Activated B cell treated with CpG ODN at 0.5 μM for 24 hours (primary cell): ENCODE measurements at regions not wholly inside any gene's neighbourhood (a gene's known extent, or its start where the extent isn't known, plus 50 kb on each side); places are given as distances from the start of the nearest gene placed in this dataset.

Source experiments
- ATAC-seq: fragments of 200-7000 bp; cut with Tn5 transposase; one replicate; pipeline ENCODE4 v1.10.0; 2021; ENCODE audit warnings: low read depth, mild to moderate bottlenecking, moderate library complexity
- CTCF ChIA-PET: fragments of 350-600 bp; sonication (Branson Sonifier 250); formaldehyde crosslinking; loops from one replicate; lab custom pipeline; 2021; ENCODE audit warnings: antibody characterized with exemption; lab: Charles Lee
- POLR2A ChIA-PET: fragments of 350-600 bp; sonication (Branson Sonifier 250); formaldehyde crosslinking; loops from one replicate; lab custom pipeline; 2021; ENCODE audit warnings: antibody characterized with exemption; lab: Charles Lee
- DNase-seq: peaks from one replicate; pipeline ENCODE4 v3.0.0; 2022
- H3K27ac Mint-ChIP-seq: one replicate; pipeline ENCODE4 v1.8.0; 2020; ENCODE audit warnings: mixed read lengths
- H3K27me3 Mint-ChIP-seq: one replicate; pipeline ENCODE4 v1.8.0; 2021; ENCODE audit warnings: mixed read lengths
- H3K36me3 Mint-ChIP-seq: one replicate; pipeline ENCODE4 v1.8.0; 2021; ENCODE audit warnings: low read depth, mixed read lengths
- H3K4me1 Mint-ChIP-seq: one replicate; pipeline ENCODE4 v1.8.0; 2021; ENCODE audit warnings: mixed read lengths
- H3K4me3 Mint-ChIP-seq: one replicate; pipeline ENCODE4 v1.8.0; 2020; ENCODE audit warnings: mild to moderate bottlenecking, mixed read lengths
- H3K9me3 Mint-ChIP-seq: one replicate; pipeline ENCODE4 v1.8.0; 2020; ENCODE audit warnings: mixed read lengths
- CTCF ChIP-seq: fragments of 200-600 bp; IDR thresholded peaks from one replicate; pipeline ENCODE4 v1.8.0; 2022; ENCODE audit warnings: antibody characterized with exemption, mild to moderate bottlenecking
- intact Hi-C: fragments of 100-400 bp; cut with micrococcal nuclease; formaldehyde crosslinking; loops from one replicate; pipeline ENCODE4 v1.15.1; 2024

- peaks cover 8% of the 10 kb centered on the region for H3K9me3 Mint-ChIP-seq
- ATAC-seq, result no peak
- CTCF ChIA-PET, result no interaction called here
These were observed 105.4 kb downstream of the RFX6 start for GRCh38 chr6:116982401-116982800.

GRCh38 chr6:116983375-116983774 is 106.3 kb downstream of the RFX6 start:
- Mint-ChIP-seq H3K27me3 (no peaks in the 10 kb centered on the region), H3K4me3 (no peak overlapping the region), H3K36me3 (no peaks in the 10 kb centered on the region), H3K4me1 (no peaks in the 10 kb centered on the region), H3K27ac (no peak overlapping the region), H3K9me3 (peaks cover 8% of the 10 kb centered on the region)
- intact Hi-C loops, result no loop called here
- ATAC-seq (no peak), DNase-seq (no peak)
- POLR2A ChIA-PET, result no interaction called here
- TF ChIP-seq CTCF, result no peak
- CTCF ChIA-PET, result no interaction called here

More at GRCh38 chr6:116982401-116982800, 105.4 kb downstream of the RFX6 start:
- Mint-ChIP-seq H3K4me1 (no peaks in the 10 kb centered on the region), H3K4me3 (no peak overlapping the region), H3K27ac (no peak overlapping the region), H3K36me3 (no peaks in the 10 kb centered on the region), H3K27me3 (no peaks in the 10 kb centered on the region)
- no peak for TF ChIP-seq CTCF
- no peak for DNase-seq
- POLR2A ChIA-PET, result no interaction called here
- intact Hi-C loops, result no loop called here

GRCh38 chr6:116986819-116987218 is 109.8 kb downstream of the RFX6 start:
- Mint-ChIP-seq H3K36me3 (no peaks in the 10 kb centered on the region), H3K9me3 (peaks cover 8% of the 10 kb centered on the region)
- POLR2A ChIA-PET, result no interaction called here

GRCh38 chr6:116990679-116991078 is 113.6 kb downstream of the RFX6 start:
- H3K27me3 Mint-ChIP-seq, result no peaks in the 10 kb centered on the region
- no peak overlapping the region for H3K27ac Mint-ChIP-seq
- intact Hi-C loops, result no loop called here
- DNase-seq (no peak), ATAC-seq (no peak)
- ChIA-PET CTCF (no interaction called here), POLR2A (no interaction called here)
- TF ChIP-seq CTCF, result no peak
- no peaks in the 10 kb centered on the region for H3K4me1 Mint-ChIP-seq
- no peaks in the 10 kb centered on the region for H3K36me3 Mint-ChIP-seq
- no peaks in the 10 kb centered on the region for H3K9me3 Mint-ChIP-seq
- no peak overlapping the region for H3K4me3 Mint-ChIP-seq

More at GRCh38 chr6:116986819-116987218, 109.8 kb downstream of the RFX6 start:
- Mint-ChIP-seq H3K4me3 (no peak overlapping the region), H3K27ac (no peak overlapping the region), H3K4me1 (no peaks in the 10 kb centered on the region), H3K27me3 (no peaks in the 10 kb centered on the region)
- no peak for ATAC-seq
- CTCF ChIA-PET, result no interaction called here
- intact Hi-C loops, result no loop called here
- TF ChIP-seq CTCF, result no peak
- DNase-seq, result no peak

GRCh38 chr6:116992546-116992945 is 115.5 kb downstream of the RFX6 start:
- ChIA-PET CTCF (no interaction called here), POLR2A (no interaction called here)
- no peak for ATAC-seq
- DNase-seq, result no peak
- no peak for TF ChIP-seq CTCF
- intact Hi-C loops, result no loop called here
- Mint-ChIP-seq H3K4me1 (no peaks in the 10 kb centered on the region), H3K9me3 (no peaks in the 10 kb centered on the region), H3K27me3 (no peaks in the 10 kb centered on the region), H3K36me3 (no peaks in the 10 kb centered on the region), H3K27ac (no peak overlapping the region), H3K4me3 (no peak overlapping the region)
